Mammary epithelial cell (primary cell): ENCODE measurements at regions not wholly inside any gene's neighbourhood (a gene's known extent, or its start where the extent isn't known, plus 50 kb on each side); places are given as distances from the start of the nearest gene placed in this dataset.

Source experiments
- CTCF ChIP-seq, 2 donors: IDR thresholded peaks in 1 of 2; conservative IDR thresholded peaks in 1 of 2; 2 replicates each; pipeline ENCODE4 v1.5.1; 2011 to 2012; ENCODE audit warnings: inconsistent platforms in 2 of 2, low read length in 2 of 2, mild to moderate bottlenecking in 2 of 2, control low read depth in 1 of 2, low read depth in 1 of 2; ENCODE audit not compliant: insufficient read depth in 1 of 2; ENCODE audit errors: extremely low read depth in 1 of 2
- EZH2 ChIP-seq: IDR thresholded peaks from 2 replicates; pipeline ENCODE4 v1.6.1; 2012; ENCODE audit warnings: low read length, inconsistent platforms, borderline replicate concordance

- TF ChIP-seq CTCF (conservative IDR thresholded peaks at IDR 0.05 in 1 of 2, IDR thresholded peaks at IDR 0.05 in 1 of 2; ENCODE audit: extremely low read depth in 1 of 2, insufficient read depth in 1 of 2, low read depth in 1 of 2, low read length in 2 of 2) (no peak), EZH2 (no peak)
Measured at GRCh38 chr18:50444539-50444938, 69.7 kb downstream of the SKA1 start.
